IMR-90 (cell line): ENCODE measurements at regions not wholly inside any gene's neighbourhood (a gene's known extent, or its start where the extent isn't known, plus 50 kb on each side); places are given as distances from the start of the nearest gene placed in this dataset.

Source experiments
- ATAC-seq: fragments of 200-7000 bp; cut with Tn5 transposase; 2 replicates; pipeline ENCODE4 v1.9.1; 2020; ENCODE audit warnings: low read depth, mild to moderate bottlenecking, moderate library complexity
- BruUV-seq: library from RNA; stranded (reverse); fragments of 400-500 nt; replicated peaks from 2 replicates; lab custom pipeline; 2021; lab: Mats Ljungman, UMichigan
- CTCF ChIA-PET: fragments of 300-600 bp; formaldehyde crosslinking; extraction: SDS; loops from one replicate; lab custom pipeline; 2021; ENCODE audit warnings: antibody characterized with exemption; lab: Yijun Ruan, JAX
- POLR2A ChIA-PET: fragments of 300-600 bp; sonication (Branson Sonifier 250); formaldehyde crosslinking; loops from one replicate; lab custom pipeline; 2022; ENCODE audit warnings: antibody characterized with exemption; ENCODE audit not compliant: unreplicated experiment; lab: Charles Lee
- DNase-seq: peaks from one replicate; pipeline ENCODE4 v3.0.0; 2013
- H2AFZ ChIP-seq: replicated peaks from 2 replicates; pipeline ENCODE3; 2013; ENCODE audit warnings: low read length, mild to moderate bottlenecking; ENCODE audit not compliant: poor library complexity
- H2AK5ac ChIP-seq: 2 replicates; pipeline ENCODE4 v1.6.1; 2013; ENCODE audit warnings: low read depth, low read length, inconsistent platforms
- H2AK9ac ChIP-seq: replicated peaks from 2 replicates; pipeline ENCODE3; 2013; ENCODE audit warnings: mild to moderate bottlenecking, low read depth, low read length, moderate library complexity; ENCODE audit not compliant: poor library complexity
- H2BK120ac ChIP-seq: 2 replicates; pipeline ENCODE4 v1.6.1; 2013; ENCODE audit warnings: low read depth, low read length, inconsistent platforms
- H2BK15ac ChIP-seq: 3 replicates; pipeline ENCODE4 v1.6.1; 2013; ENCODE audit warnings: low read depth, low read length, inconsistent platforms
- H2BK20ac ChIP-seq: 2 replicates; pipeline ENCODE4 v1.6.1; 2013; ENCODE audit warnings: low read depth, mild to moderate bottlenecking, inconsistent platforms, low read length, moderate library complexity
- H2BK5ac ChIP-seq: 2 replicates; pipeline ENCODE4 v1.6.1; 2013; ENCODE audit warnings: mild to moderate bottlenecking, low read depth, low read length, inconsistent platforms; ENCODE audit not compliant: poor library complexity, severe bottlenecking
- H3K14ac ChIP-seq: replicated peaks from 2 replicates; pipeline ENCODE4 v1.6.1; 2013; ENCODE audit warnings: low read depth, low read length, inconsistent platforms
- H3K18ac ChIP-seq: 2 replicates; pipeline ENCODE4 v1.6.1; 2013; ENCODE audit warnings: low read depth, low read length, control low read depth
- H3K23ac ChIP-seq: 2 replicates; pipeline ENCODE4 v1.6.1; 2013; ENCODE audit warnings: low read depth, low read length, inconsistent platforms
- H3K27ac ChIP-seq: 2 replicates; pipeline ENCODE4 v1.5.1; 2013; ENCODE audit warnings: mild to moderate bottlenecking, control low read depth, low read length; ENCODE audit not compliant: insufficient read depth
- H3K27me3 ChIP-seq: 2 replicates; pipeline ENCODE4 v1.6.1; 2013; ENCODE audit warnings: low read length; ENCODE audit not compliant: control insufficient read depth, insufficient read depth
- H3K36me3 ChIP-seq: 2 replicates; pipeline ENCODE4 v1.6.1; 2013; ENCODE audit warnings: low read length, mixed read lengths; ENCODE audit not compliant: control insufficient read depth, insufficient read depth
- H3K4ac ChIP-seq: 2 replicates; pipeline ENCODE4 v1.6.1; 2013; ENCODE audit warnings: low read depth, low read length, inconsistent platforms
- H3K4me1 ChIP-seq: 2 replicates; pipeline ENCODE4 v1.6.1; 2013; ENCODE audit warnings: low read length, mixed read lengths; ENCODE audit not compliant: control insufficient read depth, insufficient read depth
- H3K4me2 ChIP-seq: 2 replicates; pipeline ENCODE4 v1.6.1; 2013; ENCODE audit warnings: low read depth, mild to moderate bottlenecking, control low read depth, low read length, moderate library complexity
- H3K4me3 ChIP-seq: 2 replicates; pipeline ENCODE4 v1.5.1; 2013; ENCODE audit warnings: low read depth, mild to moderate bottlenecking, control low read depth, low read length, moderate library complexity; ENCODE audit not compliant: insufficient read depth
- H3K56ac ChIP-seq: 2 replicates; pipeline ENCODE4 v1.6.1; 2013; ENCODE audit warnings: low read length, inconsistent platforms; ENCODE audit not compliant: insufficient read depth; ENCODE audit errors: extremely low read depth
- H3K79me1 ChIP-seq, 2 experiments: 2 replicates each; pipeline ENCODE4 v1.6.1; 2013; ENCODE audit warnings: low read length in 2 of 2, inconsistent platforms in 1 of 2, low read depth in 1 of 2
- H3K9ac ChIP-seq: 2 replicates; pipeline ENCODE4 v1.6.1; 2013; ENCODE audit warnings: low read depth, low read length, control low read depth
- H3K9me1 ChIP-seq: 2 replicates; pipeline ENCODE4 v1.6.1; 2013; ENCODE audit warnings: low read length, inconsistent platforms; ENCODE audit not compliant: insufficient read depth
- H3K9me3 ChIP-seq: 2 replicates; pipeline ENCODE4 v1.6.1; 2013; ENCODE audit warnings: low read length; ENCODE audit not compliant: control insufficient read depth, insufficient read depth
- H4K20me1 ChIP-seq: 2 replicates; pipeline ENCODE4 v1.6.1; 2013; ENCODE audit warnings: low read length, inconsistent platforms; ENCODE audit not compliant: insufficient read depth
- H4K5ac ChIP-seq: 2 replicates; pipeline ENCODE4 v1.6.1; 2013; ENCODE audit warnings: mild to moderate bottlenecking, low read depth, low read length, control low read depth
- H4K8ac ChIP-seq, 2 experiments: 2 replicates each; pipeline ENCODE4 v1.6.1; 2013; ENCODE audit warnings: low read depth in 2 of 2, low read length in 2 of 2, control low read depth in 1 of 2, inconsistent platforms in 1 of 2
- H4K91ac ChIP-seq: 2 replicates; pipeline ENCODE4 v1.6.1; 2013; ENCODE audit warnings: low read depth, low read length, inconsistent platforms; ENCODE audit not compliant: insufficient read depth
- BHLHE40 ChIP-seq: fragments of 150-350 bp; IDR thresholded peaks from 2 replicates; pipeline ENCODE4 v1.6.1; 2016; ENCODE audit warnings: mild to moderate bottlenecking, low read depth, low read length
- CEBPB ChIP-seq: IDR thresholded peaks from 2 replicates; pipeline ENCODE4 v1.6.1; 2012; ENCODE audit warnings: low read depth, low read length, improper control_type of control experiment
- CHD1 ChIP-seq: IDR thresholded peaks from 2 replicates; pipeline ENCODE4 v1.6.1; 2012; ENCODE audit warnings: low read depth, low read length, improper control_type of control experiment
- CTCF ChIP-seq: conservative IDR thresholded peaks from 2 replicates; pipeline ENCODE4 v1.5.1; 2012; ENCODE audit warnings: mild to moderate bottlenecking, low read depth, low read length, improper control_type of control experiment
- ELK1 ChIP-seq: fragments of 150-350 bp; IDR thresholded peaks from 2 replicates; pipeline ENCODE4 v1.6.1; 2016; ENCODE audit warnings: low read depth, mild to moderate bottlenecking, low read length, moderate library complexity, borderline replicate concordance
- FOS ChIP-seq: fragments of 150-350 bp; IDR thresholded peaks from 2 replicates; pipeline ENCODE4 v1.6.1; 2016; ENCODE audit warnings: low read depth, low read length
- MAFK ChIP-seq: IDR thresholded peaks from 2 replicates; pipeline ENCODE4 v1.6.1; 2012; ENCODE audit warnings: low read depth, low read length, improper control_type of control experiment
- MAZ ChIP-seq: IDR thresholded peaks from 2 replicates; pipeline ENCODE4 v1.6.1; 2012; ENCODE audit warnings: low read depth, mild to moderate bottlenecking, low read length, improper control_type of control experiment, moderate library complexity, borderline replicate concordance
- MXI1 ChIP-seq: IDR thresholded peaks from 2 replicates; pipeline ENCODE4 v1.6.1; 2012; ENCODE audit warnings: low read depth, mild to moderate bottlenecking, low read length, moderate library complexity, borderline replicate concordance
- NFE2L2 ChIP-seq: fragments of 150-350 bp; IDR thresholded peaks from 2 replicates; pipeline ENCODE4 v1.6.1; 2016; ENCODE audit warnings: low read depth, mild to moderate bottlenecking, low read length
- POLR2A ChIP-seq: IDR thresholded peaks from 2 replicates; pipeline ENCODE4 v1.6.1; 2012; ENCODE audit warnings: mild to moderate bottlenecking, low read depth, low read length
- RAD21 ChIP-seq: IDR thresholded peaks from 2 replicates; pipeline ENCODE4 v1.6.1; 2012; ENCODE audit warnings: low read length, improper control_type of control experiment
- RCOR1 ChIP-seq: IDR thresholded peaks from 2 replicates; pipeline ENCODE4 v1.6.1; 2012; ENCODE audit warnings: mild to moderate bottlenecking, low read length, improper control_type of control experiment; ENCODE audit not compliant: insufficient replicate concordance
- RFX5 ChIP-seq: IDR thresholded peaks from 2 replicates; pipeline ENCODE4 v1.8.0; 2012; ENCODE audit warnings: low read depth, mild to moderate bottlenecking, low read length, moderate library complexity
- SMC3 ChIP-seq: fragments of 150-350 bp; IDR thresholded peaks from 2 replicates; pipeline ENCODE4 v1.6.1; 2016; ENCODE audit warnings: low read depth, mild to moderate bottlenecking, antibody characterized with exemption, low read length, moderate library complexity
- USF2 ChIP-seq: fragments of 150-350 bp; IDR thresholded peaks from 2 replicates; pipeline ENCODE4 v1.6.1; 2017; ENCODE audit warnings: mild to moderate bottlenecking, antibody characterized with exemption, low read length, low read depth
- WGBS, 2 experiments: methylation state at CpG; one replicate each; pipeline versions ENCODE4 v1.1.5 to v1.1.7; 2013; ENCODE audit warnings: missing lambda C conversion rate in 2 of 2; ENCODE audit not compliant: insufficient read length in 1 of 2; ENCODE audit errors: extremely low coverage in 2 of 2; 5-methylcytosine and 5-hydroxymethylcytosine counted together
- dilution Hi-C: fragments of 300-500 bp; cut with HindIII; formaldehyde crosslinking; loops from one replicate; pipeline ENCODE4 v1.14.3; 2018; ENCODE audit warnings: low sequenced_read_pairs; ENCODE audit not compliant: unreplicated experiment
- in situ Hi-C: fragments of 300-500 bp; cut with MboI; formaldehyde crosslinking; loops from 3 replicates; pipeline ENCODE4 v1.14.3; 2019; ENCODE audit warnings: low sequenced_read_pairs, inconsistent platforms, mixed read lengths
- intact Hi-C: fragments of 100-400 bp; cut with micrococcal nuclease; formaldehyde crosslinking; loops from 2 replicates; pipeline ENCODE4 v1.10.0; 2022

GRCh38 chr4:162959046-162959445, 207.6 kb downstream of the NAF1 start:
- Histone ChIP-seq H2BK120ac (no peak overlapping the region), H3K9ac (no peak overlapping the region), H4K91ac (no peak overlapping the region), H3K4me3 (no peak overlapping the region), H3K36me3 (no peaks in the 10 kb centered on the region), H3K9me3 (peaks cover 11% of the 10 kb centered on the region; the same call in 1 of the 2 replicates), H2AK5ac (no peak overlapping the region), H2AK9ac (no peak overlapping the region), H3K23ac (no peak overlapping the region), H2BK20ac (no peak overlapping the region), H2BK5ac (no peak overlapping the region), H3K79me1 (no peaks in the 10 kb centered on the region), H3K56ac (no peak overlapping the region), H3K9me1 (no peaks in the 10 kb centered on the region), H3K4ac (no peak overlapping the region), H3K27ac (no peak overlapping the region), H3K27me3 (no peaks in the 10 kb centered on the region), H3K4me1 (no peaks in the 10 kb centered on the region), H2BK15ac (no peak overlapping the region), H3K14ac (no peak overlapping the region), H4K8ac (no peak overlapping the region), H4K20me1 (no peaks in the 10 kb centered on the region), H2AFZ (no peak overlapping the region), H4K5ac (no peak overlapping the region), H3K18ac (no peak overlapping the region), H3K4me2 (no peak overlapping the region)
- in situ Hi-C loops (no loop called here), intact Hi-C loops (no loop called here), dilution Hi-C loops (no loop called here)
- POLR2A ChIA-PET = no interaction called here
- TF ChIP-seq ELK1 (no peak), CEBPB (no peak), CTCF (no peak), MAZ (no peak), NFE2L2 (no peak), SMC3 (no peak), RFX5 (no peak), FOS (no peak), MAFK (no peak), POLR2A (no peak), BHLHE40 (no peak), CHD1 (no peak), USF2 (no peak), RCOR1 (no peak), MXI1 (no peak), RAD21 (no peak)
- BruUV-seq = no TSS peak
- no CpG with 5 or more reads among the region's 2 CpGs for WGBS, 2 experiments
- CTCF ChIA-PET = no interaction called here
- DNase-seq (no peak), ATAC-seq (no peak)
